AG04449 (cell line): ENCODE measurements at regions not wholly inside any gene's neighbourhood (a gene's known extent, or its start where the extent isn't known, plus 50 kb on each side); places are given as distances from the start of the nearest gene placed in this dataset.

Source experiments
- CTCF ChIA-PET: fragments of 350-600 bp; formaldehyde crosslinking; extraction: SDS; loops from one replicate; lab custom pipeline; 2021; ENCODE audit warnings: antibody characterized with exemption; lab: Yijun Ruan, JAX
- POLR2A ChIA-PET: fragments of 400-600, 350-600 bp; formaldehyde crosslinking; extraction: SDS; loops from one replicate; lab custom pipeline; 2020; ENCODE audit warnings: antibody characterized with exemption, inconsistent platforms; lab: Yijun Ruan, JAX
- DNase-seq: peaks from one replicate; pipeline ENCODE4 v3.0.0-alpha.2; 2010; ENCODE audit warnings: low read depth, low spot score
- H3K4me3 ChIP-seq: 2 replicates; pipeline ENCODE4 v1.5.1; 2011; ENCODE audit warnings: low read depth, mild to moderate bottlenecking, control low read depth, low read length
- CTCF ChIP-seq: IDR thresholded peaks from one replicate; pipeline ENCODE4 v1.5.1; 2011; ENCODE audit warnings: mild to moderate bottlenecking, moderate library complexity, low read length, control low read depth, inconsistent platforms; ENCODE audit not compliant: insufficient read depth; ENCODE audit errors: missing control alignments

DNA sequence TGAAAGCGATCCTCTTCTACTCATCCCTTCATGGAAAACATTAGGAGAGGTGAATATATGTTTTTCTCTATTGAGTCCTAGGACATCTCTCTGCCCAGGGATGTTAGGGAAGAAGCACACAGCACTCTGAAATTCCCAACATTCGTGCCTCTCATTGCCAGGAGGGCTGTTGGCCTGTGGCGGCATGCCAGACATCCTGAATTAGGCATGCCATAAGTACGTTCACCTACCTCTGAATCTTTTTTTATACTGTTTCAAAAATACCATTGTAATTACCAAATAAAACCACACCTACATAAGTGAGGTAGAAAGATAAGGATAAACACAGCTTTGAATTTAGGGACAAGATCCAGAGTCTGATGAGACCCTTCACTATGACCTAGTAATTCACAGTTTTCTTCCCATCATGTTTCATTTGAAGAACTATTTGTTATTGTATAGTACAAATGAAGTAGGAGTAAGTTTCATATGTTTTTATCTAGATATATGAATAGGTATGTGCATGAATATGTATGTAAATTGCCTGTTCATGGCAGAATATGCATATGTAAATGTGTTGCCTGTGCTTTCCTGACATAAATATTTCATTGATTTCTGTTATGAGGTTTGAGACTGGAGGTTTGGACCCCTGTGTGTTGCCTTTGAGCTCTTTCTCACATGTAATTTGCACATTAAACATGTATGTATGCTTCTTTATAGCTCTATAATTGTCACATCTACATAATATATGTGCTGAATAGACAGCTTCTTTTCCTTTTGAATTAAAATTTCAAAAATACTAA, 66.6 kb upstream of the STAM2 start:
- CTCF ChIA-PET = interaction anchor here (0.6 kb wide), 1 partner anchor 31 kb away, joined by 3 read pairs; no protein-coding TSS in a partner anchor

DNA sequence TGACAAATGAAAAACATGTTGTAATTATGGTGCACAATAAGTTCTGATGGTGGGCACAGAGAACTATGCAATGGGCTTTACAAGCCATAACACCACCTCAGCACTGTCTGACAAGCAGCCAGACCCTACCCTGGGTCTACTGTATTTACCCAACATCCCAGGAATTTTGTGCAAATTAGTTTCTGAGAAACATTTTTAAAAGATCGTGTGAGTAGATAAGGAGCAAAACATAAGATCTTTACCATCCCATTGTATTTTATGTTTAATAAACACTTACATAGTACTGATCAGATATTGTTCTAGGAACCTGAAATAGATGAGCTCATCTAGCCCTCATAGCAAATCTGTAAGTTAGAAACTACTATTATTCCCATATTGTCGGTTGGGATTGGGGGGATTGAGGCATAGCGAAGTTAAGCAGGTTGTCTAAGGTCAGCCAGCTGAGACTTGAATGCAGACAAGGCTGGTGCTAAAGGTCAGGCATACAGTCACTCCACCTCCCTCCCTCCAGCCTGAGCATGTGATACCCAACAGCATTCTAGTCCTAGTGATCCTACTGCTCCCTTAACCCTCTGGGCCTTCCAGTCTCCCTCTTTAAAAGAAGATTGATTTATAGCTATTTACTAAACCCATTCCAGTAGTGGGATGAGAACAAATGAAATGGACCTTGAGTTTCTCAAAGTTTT, 67.4 kb upstream of the STAM2 start:
- POLR2A ChIA-PET = no interaction called here
- CTCF ChIA-PET = interaction anchor here (0.6 kb wide), 1 partner anchor 32 kb away, joined by 3 read pairs; no protein-coding TSS in a partner anchor
- DNase-seq = no peak
- no peak overlapping the region for H3K4me3 ChIP-seq
- TF ChIP-seq CTCF = no peak

More for the DNA sequence above, 66.6 kb upstream of the STAM2 start:
- H3K4me3 ChIP-seq = no peak overlapping the region
- no peak for TF ChIP-seq CTCF
- POLR2A ChIA-PET = no interaction called here
- no peak for DNase-seq

- DNase-seq = no peak
- CTCF ChIA-PET = interaction anchor here (1.0 kb wide), 1 partner anchor 16 kb away, joined by 3 read pairs; no protein-coding TSS in a partner anchor
Measured at GRCh38 chr2:152243761-152244640, 68.4 kb upstream of the STAM2 start.

GRCh38 chr2:152245653-152246052, 70.1 kb upstream of the STAM2 start:
- no peak for DNase-seq
- ChIA-PET POLR2A (no interaction called here), CTCF (no interaction called here)
- no peak for TF ChIP-seq CTCF
- H3K4me3 ChIP-seq = no peak overlapping the region

More at GRCh38 chr2:152243761-152244640, 68.4 kb upstream of the STAM2 start:
- no peak overlapping the region for H3K4me3 ChIP-seq
- no peak for TF ChIP-seq CTCF
- POLR2A ChIA-PET = no interaction called here

DNA sequence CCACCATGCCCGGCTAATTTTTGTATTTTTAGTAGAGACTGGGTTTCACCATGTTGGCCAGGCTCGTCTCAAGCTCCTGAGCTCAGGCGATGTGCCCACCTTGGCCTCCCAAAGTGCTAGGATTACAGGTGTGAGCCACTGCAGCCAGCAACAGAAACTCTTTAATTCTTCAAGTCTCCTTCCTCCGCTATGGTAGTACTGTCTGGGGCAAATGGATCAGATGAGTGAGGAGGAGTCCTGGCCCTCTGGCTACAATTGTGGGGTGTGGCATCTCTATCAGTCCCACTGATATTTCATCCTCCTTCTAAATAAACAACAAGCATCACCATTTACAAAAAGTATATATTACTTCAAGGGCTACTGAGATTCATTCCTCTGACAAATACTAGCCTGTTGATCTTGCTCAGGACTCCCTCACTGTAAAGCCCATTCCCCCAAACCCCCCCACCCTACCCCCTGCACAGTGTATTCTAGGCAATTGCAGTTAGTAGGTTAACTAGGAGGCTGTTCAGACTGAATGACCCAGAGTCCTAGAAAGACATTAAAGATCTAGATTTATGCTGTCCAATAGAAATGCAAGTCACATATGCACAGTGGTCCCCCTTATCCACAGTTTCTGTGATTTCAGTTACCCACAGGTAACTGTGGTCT, 71.2 kb upstream of the STAM2 start:
- CTCF ChIA-PET = no interaction called here
- no peak for DNase-seq
- TF ChIP-seq CTCF = no peak
- H3K4me3 ChIP-seq = no peak overlapping the region
- POLR2A ChIA-PET = no interaction called here
